RKO (cell line): ENCODE measurements at regions not wholly inside any gene's neighbourhood (a gene's known extent, or its start where the extent isn't known, plus 50 kb on each side); places are given as distances from the start of the nearest gene placed in this dataset.

ENCODE experiments used
- DNase-seq: peaks from one replicate; pipeline ENCODE4 v3.0.0-alpha.2; 2016; ENCODE audit warnings: low spot score

DNA sequence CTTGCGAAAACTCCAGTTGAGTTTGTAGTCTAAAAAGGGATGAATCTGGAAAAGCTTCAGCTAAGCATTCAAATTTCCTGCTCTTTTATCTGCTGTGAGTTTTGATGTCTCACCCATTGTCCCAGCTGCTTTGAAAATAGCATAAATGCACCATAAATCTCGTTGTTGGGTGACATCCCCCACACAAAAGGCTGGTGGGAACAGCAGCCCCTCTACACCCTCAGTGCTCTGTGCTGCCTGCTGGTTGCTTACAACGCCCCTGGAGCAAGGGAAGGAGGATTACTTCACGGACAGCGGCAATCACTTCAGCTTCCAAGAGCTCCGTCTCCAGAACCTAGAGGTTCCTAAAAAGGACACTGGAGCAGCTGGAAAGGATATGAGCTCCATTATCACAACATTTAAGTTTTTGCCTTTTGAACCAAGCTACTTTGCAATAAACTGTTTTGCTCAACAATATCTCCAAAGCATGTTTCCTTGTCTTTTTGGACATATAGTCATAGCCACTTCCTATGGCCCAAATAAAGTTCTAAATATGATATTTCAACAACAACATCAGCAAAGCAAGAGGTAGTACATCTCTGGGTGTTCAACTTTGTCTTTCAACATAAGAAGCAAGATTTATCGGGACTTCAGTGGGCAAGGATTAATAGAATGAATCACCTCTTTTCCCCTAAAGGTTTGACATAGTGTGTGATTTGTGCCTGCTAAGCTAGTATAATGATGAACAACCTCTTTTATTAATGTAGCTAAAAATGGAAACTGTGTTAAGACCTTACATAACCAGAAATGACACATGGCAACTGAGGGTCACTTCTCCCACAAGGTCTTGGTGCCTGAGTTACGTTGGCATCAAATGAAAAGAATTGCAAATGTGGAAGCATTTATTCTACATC lies 413.5 kb downstream of the TXNL1 start:
- no peak for DNase-seq

DNA sequence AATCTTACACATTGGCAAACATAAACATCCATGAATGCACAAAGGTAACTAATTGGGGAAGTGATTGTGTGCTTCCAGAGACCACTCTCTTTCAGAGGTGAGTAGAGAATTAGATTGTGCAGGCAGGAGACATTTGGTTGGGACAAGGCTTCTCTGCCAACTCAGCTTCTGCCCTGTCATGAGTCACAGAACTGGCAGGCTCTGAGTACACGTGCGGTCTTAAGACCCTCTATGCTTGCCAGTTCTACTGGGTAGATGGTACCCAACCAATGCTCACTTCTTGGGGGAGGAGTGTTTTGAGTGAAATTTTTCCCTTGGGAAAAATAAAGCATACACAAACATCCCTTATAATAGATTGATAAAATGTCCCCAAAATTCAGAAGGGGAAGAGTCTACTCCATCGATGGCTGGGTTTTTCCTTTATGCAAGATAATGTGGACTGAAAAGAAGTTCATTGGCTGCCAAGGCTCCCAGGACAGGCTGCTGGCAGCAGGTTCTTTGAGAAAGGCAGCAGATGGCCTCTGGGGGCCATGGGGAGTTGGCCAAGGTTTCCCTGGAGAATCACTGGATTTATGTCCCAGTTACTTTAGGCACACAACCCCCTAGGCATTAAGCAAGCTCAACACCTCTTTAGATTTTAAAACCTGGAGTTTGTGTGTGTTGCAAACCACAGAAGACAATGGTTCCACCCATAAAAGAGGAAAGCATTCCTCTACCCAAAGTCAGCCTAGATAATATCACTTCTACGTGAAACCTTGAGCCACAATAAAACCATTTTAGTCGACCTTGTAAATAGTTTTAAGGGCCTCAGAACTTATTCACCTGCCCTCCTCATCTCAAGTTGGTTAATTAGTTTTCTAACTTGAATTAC lies 417.0 kb downstream of the TXNL1 start:
- DNase-seq, result no peak

DNA sequence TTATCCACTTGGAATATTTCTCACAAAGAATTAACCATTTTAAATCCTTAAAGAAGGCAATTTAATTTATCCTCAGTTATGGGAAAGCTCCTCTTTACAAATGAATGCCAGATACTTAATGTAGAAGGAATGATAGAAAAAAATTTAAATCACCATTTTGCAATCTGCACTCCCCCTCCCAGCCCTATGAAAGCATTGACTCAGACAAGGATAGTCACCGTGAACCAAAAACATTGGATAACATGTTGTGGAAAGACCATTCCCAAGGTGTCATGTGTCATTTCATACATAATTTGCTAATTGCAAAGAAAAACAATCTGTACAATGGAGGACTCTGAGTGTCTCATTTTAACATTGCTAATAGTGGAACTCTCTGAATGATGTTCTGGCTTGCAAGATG lies 421.0 kb downstream of the TXNL1 start:
- DNase-seq, result no peak

DNA sequence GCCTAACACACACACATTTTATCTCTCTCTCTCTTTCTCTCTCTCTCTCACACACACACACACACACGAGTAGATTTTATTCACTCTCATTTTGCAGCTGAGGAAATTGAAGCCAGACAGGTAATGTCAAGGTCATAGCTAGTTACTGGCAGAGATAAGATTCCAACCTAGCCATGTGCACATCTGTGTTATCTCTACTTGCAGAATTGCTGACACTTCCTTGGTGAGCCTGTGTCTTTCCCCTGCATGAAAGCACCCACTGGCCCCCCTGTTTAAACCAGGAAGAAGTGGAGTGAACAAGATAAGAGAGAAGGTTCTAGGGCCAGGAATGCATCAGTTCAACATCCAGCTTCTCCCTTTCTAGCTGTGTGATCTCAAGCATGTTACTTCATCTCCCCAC lies 423.7 kb downstream of the TXNL1 start:
- no peak for DNase-seq

DNA sequence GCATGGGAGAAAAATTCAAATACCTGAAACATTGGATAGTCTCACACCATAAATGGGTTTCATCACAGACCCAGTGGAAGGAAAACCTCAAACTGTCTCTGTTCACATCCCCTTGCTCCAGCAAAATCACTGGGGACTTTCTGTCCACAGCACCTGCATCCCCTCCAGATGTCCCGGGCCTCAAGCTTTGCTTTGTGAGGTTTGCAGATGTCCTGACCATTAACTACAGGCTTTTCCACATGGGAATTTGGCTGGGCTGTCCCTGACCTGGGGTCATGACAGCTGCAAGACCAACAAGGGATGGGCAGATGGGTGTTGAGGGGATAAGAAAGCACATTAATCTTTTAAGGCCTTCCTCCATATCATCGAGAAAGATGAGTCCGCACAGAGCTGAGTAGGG lies 427.9 kb downstream of the TXNL1 start:
- DNase-seq, result no peak

DNA sequence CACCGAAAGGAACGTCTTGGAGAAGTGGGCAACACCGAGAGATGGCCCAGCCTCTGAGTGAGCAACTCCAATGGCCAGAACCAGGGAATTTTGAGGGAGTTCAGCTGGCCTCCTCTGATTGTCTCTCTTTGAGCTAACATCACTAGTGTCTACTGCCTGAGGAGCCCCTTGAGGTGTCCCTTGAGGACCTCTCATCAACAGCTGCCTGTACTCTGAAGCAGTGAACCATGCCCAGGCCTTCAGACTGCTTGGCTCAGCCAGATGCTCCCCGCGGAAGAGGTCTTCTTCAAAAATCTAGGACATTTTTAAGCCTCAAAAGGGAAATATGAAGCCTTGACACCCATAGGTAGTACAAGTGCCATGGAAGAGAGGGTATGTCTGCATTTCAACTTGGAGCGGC lies 430.4 kb downstream of the TXNL1 start:
- DNase-seq, result no peak

DNA sequence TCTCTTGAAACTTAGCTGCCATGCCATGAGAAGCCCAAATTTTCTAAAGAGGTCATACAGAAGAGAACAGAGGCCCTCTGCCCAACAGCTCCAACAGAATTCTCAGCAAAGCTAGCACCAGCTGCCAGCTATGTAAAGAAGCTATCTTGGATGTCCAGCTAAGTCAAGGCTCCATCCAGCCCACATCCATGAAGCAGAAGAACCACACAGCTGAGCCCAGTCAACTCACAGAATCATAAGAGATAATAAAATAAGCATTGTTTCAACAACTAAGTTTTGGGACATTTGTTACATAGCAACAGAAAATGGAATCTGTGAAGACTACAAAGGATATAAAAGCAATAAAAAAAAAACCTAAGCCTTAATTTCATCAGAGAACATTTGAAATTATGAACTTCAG lies 434.3 kb downstream of the TXNL1 start:
- DNase-seq, result no peak

DNA sequence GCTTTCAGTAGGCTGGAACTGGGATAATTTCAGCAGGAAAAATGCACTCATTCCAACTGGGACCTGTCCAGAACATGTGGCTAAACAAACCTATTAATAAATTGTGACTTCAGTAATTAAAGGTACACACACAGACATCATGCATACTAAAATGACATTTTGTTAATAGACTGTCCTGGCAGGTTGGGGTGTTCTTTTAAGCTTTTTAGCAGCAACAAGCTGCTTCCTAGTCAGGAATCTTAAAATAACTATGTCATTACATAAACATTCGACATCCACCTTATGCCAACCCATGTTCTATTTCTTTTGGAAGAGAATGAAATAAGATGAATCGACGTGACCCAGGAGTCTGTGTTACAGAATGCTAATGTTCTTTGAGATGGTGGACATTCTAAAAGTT lies 435.7 kb downstream of the TXNL1 start:
- DNase-seq, result no peak

DNA sequence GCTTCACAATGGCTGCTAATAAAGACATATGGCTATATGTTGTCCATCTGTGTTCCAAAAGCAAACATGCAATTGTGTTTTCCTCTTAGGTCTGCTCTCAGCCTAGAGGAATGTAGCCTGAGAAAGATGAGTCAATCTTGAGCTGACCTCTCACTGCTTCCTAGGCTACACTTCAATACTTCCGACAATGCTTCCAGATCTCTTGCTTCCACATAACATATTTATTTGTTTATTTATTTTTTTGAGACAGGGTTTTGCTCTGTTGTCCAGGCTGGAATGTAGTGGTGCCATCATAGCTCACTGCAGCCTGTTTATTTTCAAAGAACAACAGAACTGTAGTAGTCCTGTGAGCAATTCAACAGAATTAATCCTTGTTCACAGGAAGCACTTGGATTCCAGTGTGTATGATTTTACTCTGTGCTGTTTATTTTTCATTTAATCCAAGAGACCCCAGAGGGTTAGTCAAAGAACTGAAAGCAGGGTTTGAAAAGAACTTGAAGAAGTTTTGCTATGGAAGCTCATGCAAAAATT lies 437.9 kb downstream of the TXNL1 start:
- DNase-seq, result peak; percentile 3

DNA sequence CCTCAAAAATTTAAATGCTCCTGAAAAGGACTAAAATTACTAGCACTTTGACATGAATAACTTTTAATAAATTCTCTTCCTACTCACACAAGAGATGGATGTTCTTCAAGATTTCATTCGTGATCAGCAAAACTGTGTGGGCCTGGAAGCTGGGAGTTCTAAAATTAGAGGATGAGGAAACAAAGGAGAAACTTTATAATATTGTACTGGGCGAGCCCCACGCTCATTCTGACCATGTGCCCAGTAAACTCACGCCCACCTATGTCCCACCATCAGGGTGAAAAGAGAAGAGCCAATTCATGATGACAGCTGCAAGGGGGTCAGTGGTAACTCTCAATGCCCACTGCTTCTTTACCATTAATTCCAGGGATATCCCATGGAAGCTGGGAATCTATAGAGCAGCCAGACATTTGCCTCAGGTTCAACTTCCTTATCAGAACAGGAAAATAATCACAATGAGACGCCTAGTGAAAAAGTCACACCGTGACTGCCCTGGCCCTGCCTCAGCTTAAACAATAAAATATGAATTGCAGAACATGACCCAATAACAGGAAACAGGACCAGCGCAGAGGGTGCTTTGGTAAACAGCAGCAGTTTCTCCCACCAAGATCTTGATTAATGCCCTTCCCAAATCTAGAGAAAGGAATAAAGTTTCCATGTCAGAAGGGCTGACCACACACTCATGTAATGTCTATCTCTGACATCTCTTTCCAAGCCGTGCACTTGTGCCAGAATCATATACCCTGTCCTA lies 438.6 kb downstream of the TXNL1 start:
- DNase-seq, result no peak

DNA sequence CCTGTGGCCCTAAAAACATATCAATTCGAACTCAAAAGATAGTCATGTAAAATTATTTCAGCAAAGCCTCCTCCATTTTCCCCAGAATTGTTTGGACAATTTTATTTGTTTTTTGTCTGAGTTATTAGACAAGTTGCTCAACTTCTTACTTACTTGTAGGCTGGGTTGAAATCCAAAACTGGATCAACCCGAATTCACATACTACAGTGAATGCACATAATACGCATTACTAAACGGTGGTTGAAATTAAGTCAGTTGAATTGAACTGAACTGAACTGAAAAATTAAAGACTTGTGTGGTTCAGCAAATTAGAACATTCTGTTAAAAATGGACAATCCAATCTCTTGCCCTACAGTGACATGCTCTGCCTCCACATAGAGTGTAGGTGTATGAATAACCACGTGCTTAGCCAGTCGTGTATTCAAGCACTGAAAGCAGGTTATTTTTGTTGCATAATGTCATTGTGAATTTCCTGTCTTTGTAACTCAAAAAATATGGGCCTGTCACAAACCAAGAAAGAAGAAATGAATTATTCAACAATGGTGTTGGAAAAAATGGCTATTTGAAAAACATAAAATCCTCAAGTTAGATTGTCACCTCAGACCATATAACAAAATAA lies 441.0 kb downstream of the TXNL1 start:
- no peak for DNase-seq

DNA sequence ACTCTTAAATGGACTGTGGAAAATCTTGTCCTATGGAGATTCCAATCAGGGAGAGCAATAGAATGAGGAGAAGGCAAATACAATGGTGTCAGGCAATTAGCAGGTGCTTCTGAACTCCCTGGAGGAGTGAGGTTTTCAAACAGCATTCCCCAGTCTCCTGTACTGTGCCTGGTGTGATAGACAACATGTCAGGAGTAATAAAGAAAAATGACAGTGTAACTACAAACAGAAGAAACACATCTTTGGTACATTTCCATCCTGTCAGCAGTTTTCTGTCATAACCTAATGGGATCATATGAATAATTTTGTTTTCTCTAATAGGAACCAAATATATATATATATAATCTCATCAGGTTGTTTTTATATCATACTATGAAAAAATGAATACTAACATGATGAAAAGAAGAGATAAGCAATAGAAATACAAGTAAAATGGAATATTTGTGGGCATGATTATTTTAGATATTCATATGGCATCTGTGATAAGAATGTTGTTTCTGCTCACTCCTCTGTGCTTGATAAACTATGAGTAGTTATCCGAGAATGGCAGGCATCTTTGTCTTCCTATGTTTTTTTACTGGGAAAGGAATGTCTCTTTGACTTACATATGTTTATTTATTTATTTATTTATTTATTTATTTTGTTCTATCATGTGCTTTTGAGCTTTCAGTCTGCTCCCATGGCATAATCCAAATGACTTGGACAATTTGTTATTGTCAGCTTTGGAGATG lies 441.7 kb downstream of the TXNL1 start:
- no peak for DNase-seq

DNA sequence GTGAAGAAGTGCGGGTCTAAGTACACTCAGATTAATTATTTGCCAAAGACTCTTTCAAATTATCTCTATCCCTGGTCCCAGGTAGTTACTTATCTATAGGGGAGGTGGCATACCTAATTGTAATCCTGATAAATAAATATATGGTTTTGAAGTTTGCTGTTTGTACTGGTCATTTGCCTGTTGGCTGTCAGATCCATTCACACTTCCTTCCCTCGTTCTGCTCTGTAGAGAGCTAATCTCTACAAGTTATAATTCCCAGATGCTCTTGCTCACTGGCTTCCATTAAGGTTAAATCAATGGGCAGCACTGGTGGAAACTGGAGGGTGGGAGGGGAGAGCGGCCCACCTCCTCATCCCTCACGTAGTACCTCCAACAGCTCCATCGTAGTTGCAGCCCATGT lies 447.1 kb downstream of the TXNL1 start:
- no peak for DNase-seq

DNA sequence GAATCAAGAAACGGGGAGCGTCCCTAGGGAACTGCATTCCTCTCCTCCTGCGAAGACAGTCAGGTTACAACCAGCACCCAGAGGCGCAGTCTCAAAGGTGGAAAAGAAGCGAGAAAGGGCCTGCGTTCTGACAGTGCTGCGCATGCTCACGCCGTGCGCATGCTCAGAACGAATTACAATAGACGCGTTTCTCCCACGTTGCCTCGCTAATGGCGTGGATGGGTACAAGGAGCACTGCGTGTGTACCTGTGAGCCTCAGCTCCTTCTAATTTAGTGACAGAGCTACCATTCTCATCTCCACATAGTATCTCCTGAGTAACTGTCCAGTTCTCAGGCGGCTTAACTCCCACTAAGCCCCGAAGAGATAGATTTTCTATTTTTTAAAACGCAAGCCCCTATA lies 448.8 kb downstream of the TXNL1 start:
- no peak for DNase-seq

DNA sequence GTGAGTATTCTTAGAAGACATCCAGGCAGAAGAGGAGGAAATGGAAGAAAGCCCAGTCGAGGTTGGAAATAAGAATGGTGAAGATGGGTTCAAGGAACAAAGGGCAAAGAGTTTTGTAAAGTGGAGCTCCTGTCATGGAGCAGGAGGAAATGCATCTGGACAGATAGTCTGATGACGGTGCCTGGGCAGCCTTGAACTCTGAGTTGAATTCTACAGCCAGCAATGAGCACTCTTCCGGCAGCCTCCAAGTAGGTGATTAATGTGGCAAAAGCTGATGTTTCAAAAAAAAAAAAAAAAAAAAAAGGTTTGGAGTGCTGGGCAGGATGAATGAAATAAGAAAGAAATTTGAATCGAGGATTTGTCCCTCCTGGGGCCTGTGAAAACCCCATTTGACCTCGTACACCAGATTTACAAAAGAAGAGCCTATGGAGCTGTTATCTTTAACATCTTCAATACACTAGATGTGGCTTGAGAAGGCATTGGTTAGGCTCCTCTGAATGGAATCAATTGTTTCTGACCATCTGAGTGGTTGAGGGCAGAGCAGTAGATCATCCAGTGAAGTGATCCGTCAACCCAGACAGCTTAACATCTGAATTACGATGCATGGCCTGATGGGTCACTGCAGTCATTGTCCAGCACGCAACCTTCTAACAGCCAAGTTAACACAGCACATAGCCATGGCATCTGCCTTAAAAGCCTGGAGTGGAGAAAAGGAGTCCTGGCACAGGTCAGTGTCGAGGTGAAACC lies 449.7 kb downstream of the TXNL1 start:
- DNase-seq, result no peak

DNA sequence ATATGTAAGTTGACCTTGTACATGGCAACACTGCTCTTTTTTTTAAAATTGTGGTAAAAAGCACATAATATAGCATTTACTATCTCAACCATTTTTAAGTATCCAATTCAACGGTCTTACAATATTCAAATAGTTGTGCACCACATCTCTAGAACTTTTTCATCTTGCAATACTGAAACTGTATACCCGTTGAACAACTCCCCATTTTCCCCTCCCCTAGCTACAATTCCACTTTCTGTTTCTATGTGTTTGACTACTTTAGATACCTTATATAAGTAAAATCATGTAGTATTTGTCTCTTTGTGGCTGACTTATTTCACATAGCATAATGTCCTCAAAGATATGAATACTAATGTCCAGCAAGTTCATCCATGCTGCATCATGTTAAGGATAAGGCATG lies 452.1 kb downstream of the TXNL1 start:
- no peak for DNase-seq

DNA sequence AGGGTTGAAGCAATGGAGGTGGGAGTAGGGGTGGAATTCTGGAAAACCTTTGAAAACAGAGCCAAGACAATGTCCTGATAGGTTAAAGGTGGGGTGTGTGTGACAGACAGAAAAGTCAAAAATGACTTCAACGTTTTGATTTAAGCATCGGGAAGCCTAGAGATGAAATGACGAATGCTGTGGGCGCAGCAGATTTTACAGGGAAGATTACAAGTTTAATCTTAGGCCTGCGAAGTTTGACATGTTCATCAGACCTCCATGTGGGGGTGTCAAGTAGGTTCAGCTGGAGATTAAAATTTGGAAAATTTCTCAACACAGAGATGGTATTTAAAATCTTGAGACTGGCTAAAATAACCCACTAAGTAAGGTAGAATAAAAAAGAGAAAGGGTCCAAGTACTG lies 453.3 kb downstream of the TXNL1 start:
- no peak for DNase-seq

DNA sequence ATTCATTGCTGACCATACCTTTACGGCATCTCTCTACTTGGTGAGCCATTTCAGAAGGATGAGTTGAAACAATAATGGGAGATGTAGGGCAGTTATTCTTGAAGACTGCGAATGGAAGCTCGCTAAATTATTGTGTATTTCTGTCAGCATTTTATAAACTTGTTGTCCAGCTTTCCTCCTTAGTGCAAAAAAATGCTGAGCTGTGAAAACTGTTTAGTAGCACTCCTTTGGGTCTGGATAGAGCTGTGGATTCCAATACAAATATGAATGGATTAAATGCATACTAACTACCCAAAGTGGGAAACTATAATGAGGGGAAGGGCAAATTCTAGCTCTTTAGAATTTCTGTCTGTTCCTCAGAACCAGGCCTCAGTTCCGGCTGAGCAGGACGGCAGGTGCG lies 461.6 kb downstream of the TXNL1 start:
- no peak for DNase-seq

DNA sequence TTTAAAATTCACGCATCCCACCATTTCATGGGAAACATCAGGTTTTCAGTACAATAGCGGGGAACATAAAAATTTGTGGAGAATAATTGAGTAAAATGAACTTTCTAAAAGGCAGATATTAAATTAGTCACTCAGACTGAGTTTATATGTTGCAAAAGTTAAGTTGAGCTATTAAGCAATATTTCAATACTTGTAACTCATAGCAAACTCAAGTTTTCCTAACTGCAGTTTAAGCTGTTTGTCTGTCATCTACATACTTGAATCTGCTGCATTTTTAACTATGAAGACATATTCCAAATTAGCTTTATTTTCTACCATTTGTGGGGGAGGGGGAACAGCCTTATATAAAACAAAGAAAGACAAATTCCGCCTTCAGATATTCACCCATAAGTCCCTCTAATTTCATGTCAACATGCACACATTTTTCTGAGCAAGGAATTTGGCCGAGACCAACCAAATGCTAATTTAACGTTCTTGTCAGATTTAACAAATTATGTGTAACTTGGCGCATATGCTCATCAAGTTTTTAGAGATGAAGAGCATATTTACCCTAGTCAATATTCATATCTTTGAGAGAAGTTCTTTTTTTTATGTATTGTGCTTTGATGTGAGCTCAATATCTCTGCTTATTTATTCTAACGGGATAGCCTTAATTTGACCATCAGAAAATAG lies 462.9 kb downstream of the TXNL1 start:
- no peak for DNase-seq
